Activated T-cell treated with anti-CD3 and anti-CD28 coated beads, Interleukin-2, amount 50 U/mL, for 24 hours (primary cell): ENCODE measurements at regions not wholly inside any gene's neighbourhood (a gene's known extent, or its start where the extent isn't known, plus 50 kb on each side); places are given as distances from the start of the nearest gene placed in this dataset.
"Not testable (repeated sequence)": the region's sequence is repeated elsewhere in the genome, so short reads cannot be mapped to it uniquely, and the experiment has no call there.

Experiments
- DNase-seq: peaks from one replicate; pipeline ENCODE4 v3.0.0-alpha.2; 2020
- H3K27ac Mint-ChIP-seq: 2 replicates; pipeline ENCODE4 v1.8.0; 2020; ENCODE audit warnings: mild to moderate bottlenecking, mixed read lengths
- H3K27me3 Mint-ChIP-seq: 2 replicates; pipeline ENCODE4 v1.8.0; 2020; ENCODE audit warnings: mixed read lengths
- H3K36me3 Mint-ChIP-seq: 2 replicates; pipeline ENCODE4 v1.8.0; 2020; ENCODE audit warnings: low read depth, mixed read lengths
- H3K4me1 Mint-ChIP-seq: 2 replicates; pipeline ENCODE4 v1.8.0; 2020; ENCODE audit warnings: low read depth, mixed read lengths
- H3K4me3 Mint-ChIP-seq: 2 replicates; pipeline ENCODE4 v1.8.0; 2020; ENCODE audit warnings: mild to moderate bottlenecking, moderate library complexity, mixed read lengths
- H3K9me3 Mint-ChIP-seq: 2 replicates; pipeline ENCODE4 v1.8.0; 2020; ENCODE audit warnings: mixed read lengths

DNA sequence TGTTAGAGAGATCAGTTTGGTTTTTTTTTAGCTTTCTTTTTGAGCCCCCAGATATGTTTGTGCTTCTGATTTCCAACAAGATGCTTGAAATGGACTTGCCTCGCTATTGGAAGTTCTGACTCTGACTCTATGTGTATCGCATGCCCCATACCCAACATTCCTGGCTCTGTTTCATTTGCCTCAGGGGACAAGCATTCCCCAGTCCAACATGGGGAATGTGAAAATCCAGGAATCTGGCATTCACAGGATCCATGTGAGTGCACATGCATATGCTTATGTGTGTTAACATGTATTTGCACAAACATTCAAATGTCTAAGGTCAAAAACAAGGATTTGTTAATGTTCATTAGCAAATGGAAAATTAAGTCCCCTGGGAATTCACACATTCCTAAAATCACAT is 233.9 kb downstream of the TLR4 start:
- Mint-ChIP-seq H3K4me3 (no peak overlapping the region), H3K4me1 (no peaks in the 10 kb centered on the region), H3K27ac (no peak overlapping the region), H3K27me3 (no peaks in the 10 kb centered on the region), H3K9me3 (no peaks in the 10 kb centered on the region), H3K36me3 (no peaks in the 10 kb centered on the region)
- no peak for DNase-seq

DNA sequence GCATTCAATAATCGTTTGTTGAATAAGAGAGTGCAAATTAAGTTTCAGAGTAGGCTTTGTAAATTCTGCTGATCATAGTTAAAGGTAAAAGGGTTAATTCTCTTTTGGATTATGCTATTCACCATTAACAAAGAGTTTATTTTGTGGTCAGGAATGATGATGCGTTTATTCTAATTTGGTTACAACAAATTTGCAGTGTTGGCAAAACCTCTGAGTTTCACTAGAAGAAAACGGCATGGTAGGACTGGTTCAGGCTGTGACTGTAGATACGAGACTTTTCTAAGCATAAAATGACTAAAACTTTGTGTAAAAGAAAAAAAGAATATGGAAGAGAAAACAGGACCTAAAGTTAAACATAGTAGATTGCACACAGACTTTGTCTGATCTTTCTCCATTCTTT is 234.7 kb downstream of the TLR4 start:
- H3K27me3 Mint-ChIP-seq: no peaks in the 10 kb centered on the region
- DNase-seq: no peak
- H3K4me1 Mint-ChIP-seq: no peaks in the 10 kb centered on the region
- H3K36me3 Mint-ChIP-seq: no peaks in the 10 kb centered on the region
- H3K9me3 Mint-ChIP-seq: no peaks in the 10 kb centered on the region
- no peak overlapping the region for H3K27ac Mint-ChIP-seq
- no peak overlapping the region for H3K4me3 Mint-ChIP-seq

DNA sequence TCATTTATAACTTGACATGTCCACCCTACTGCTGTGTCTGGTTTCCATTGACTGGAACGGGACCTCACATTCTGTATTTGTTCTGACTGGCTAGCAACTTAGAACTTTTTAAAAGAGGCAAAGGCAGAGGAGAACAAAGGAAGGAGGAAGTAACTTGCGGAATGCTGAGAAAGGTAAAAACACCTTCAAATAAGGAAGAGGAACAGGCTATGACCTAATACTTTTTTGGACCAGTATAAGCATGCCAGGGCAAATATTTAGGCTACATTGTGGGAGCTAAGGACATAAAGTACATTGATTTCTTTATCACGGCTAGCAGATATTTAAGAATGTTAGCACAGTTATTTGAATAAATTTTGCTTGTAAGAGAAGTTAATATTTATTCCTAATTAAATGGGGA is 240.5 kb downstream of the TLR4 start:
- H3K27me3 Mint-ChIP-seq, H3K36me3 Mint-ChIP-seq, H3K4me3 Mint-ChIP-seq, H3K4me1 Mint-ChIP-seq, DNase-seq, H3K27ac Mint-ChIP-seq, H3K9me3 Mint-ChIP-seq: not testable (repeated sequence)

DNA sequence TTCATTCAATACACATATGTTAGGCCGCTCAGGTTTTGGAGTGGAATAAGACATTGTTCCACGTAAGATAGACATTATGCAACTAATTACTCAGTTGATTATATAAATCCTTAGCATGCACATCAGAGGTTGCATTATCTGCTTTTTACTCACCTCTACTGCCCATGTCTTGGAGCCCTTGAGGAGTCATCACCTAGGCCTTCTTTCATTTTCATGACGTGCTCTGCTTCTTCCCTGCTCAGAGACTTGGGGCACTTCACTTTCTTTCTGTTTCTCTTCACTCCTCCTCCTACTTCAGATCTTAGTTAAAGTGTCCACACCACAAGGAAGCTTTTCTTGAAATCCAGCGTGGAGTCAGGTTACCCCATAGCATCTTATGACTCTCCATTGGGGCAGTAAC is 241.1 kb downstream of the TLR4 start:
- no peak overlapping the region for H3K27ac Mint-ChIP-seq
- no peaks in the 10 kb centered on the region for H3K27me3 Mint-ChIP-seq
- no peaks in the 10 kb centered on the region for H3K4me1 Mint-ChIP-seq
- no peak for DNase-seq
- no peaks in the 10 kb centered on the region for H3K36me3 Mint-ChIP-seq
- no peak overlapping the region for H3K4me3 Mint-ChIP-seq
- no peaks in the 10 kb centered on the region for H3K9me3 Mint-ChIP-seq

DNA sequence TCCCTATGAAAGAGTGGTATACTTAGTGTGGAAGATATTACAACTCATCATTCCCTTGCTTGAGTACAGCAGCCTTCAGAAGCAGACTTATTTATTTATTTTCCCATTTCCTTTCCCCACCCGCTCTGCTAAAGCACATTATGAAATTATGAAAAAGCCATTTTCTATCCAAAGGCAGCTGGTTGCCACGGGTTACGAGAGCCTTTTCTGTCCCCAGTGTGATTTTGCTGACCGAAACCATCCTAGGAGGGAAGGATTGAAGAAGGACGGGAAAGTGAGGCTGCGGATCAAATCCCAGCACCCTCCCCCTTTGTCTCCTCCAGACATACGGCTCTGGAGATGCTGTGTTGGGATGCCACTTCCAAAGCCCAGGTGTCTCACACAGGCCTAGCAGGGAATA is 246.9 kb downstream of the TLR4 start:
- no peak overlapping the region for H3K4me3 Mint-ChIP-seq
- no peak overlapping the region for H3K27ac Mint-ChIP-seq
- H3K9me3 Mint-ChIP-seq: no peaks in the 10 kb centered on the region
- H3K4me1 Mint-ChIP-seq: no peaks in the 10 kb centered on the region
- H3K27me3 Mint-ChIP-seq: no peaks in the 10 kb centered on the region
- DNase-seq: no peak
- no peaks in the 10 kb centered on the region for H3K36me3 Mint-ChIP-seq

DNA sequence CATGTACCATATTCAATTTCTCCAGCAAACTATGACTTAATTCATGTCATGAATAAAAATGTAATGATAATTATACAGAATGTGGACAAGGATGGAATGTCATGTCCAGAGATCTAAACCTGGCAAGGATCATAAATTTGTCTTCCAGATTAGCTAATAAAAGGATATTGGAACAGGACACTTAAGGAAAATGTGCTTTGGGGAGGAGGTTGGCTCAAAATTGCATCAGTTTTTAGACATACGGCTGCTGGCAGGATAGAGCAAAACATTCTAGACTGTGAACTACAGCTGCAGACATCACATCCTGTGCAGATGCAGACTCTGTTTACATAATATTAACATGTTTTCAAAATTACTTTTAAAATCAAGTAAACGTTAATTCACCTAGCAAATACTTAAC is 248.4 kb downstream of the TLR4 start:
- Mint-ChIP-seq H3K36me3 (no peaks in the 10 kb centered on the region), H3K27me3 (no peaks in the 10 kb centered on the region)

DNA sequence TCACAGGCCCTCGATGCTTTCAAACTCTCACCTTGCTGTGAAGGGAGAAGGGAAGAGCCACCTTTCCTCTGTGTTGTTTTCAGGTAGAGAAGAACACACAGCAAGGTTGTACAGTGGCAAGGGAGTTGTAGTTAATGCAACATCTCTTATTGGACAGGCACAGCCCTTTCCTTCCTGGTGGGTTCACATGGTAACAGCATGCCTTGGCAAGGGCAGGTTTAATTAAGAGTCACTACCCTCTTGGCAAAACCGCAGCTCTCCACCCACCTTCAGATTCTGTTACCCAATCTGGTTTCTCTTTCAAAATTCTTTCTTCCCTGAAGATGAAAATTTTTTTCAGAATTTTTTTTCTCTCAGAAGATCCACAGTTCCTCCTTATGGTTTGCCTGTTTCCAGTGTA is 253.1 kb downstream of the TLR4 start:
- no peaks in the 10 kb centered on the region for H3K36me3 Mint-ChIP-seq
- no peak for DNase-seq
- no peak overlapping the region for H3K27ac Mint-ChIP-seq
- no peaks in the 10 kb centered on the region for H3K4me1 Mint-ChIP-seq
- no peak overlapping the region for H3K4me3 Mint-ChIP-seq
- no peaks in the 10 kb centered on the region for H3K9me3 Mint-ChIP-seq
- no peaks in the 10 kb centered on the region for H3K27me3 Mint-ChIP-seq

More for the DNA sequence above, 248.4 kb downstream of the TLR4 start:
- Mint-ChIP-seq H3K27ac (no peak overlapping the region), H3K4me1 (no peaks in the 10 kb centered on the region), H3K4me3 (no peak overlapping the region), H3K9me3 (no peaks in the 10 kb centered on the region)
- DNase-seq: no peak

DNA sequence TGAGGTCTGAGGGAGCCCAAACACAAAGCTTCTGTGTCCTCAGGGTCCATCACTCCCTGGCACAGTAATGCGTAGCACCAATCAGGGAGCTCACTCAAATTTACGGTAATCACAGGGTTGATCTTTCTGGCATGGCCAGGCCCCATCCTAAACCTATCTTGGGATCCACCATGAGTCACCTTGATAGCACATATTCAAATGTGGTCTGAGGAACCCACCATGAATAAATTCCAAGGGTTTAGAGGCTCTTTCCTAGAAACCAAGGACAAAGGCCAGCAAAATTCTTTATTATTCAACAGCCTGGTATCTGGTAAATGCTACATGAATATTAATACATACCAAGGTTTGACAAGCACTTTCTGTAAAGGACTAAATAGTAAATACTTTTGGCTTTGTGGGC is 254.5 kb downstream of the TLR4 start:
- Mint-ChIP-seq H3K36me3 (no peaks in the 10 kb centered on the region), H3K9me3 (no peaks in the 10 kb centered on the region), H3K4me1 (no peaks in the 10 kb centered on the region), H3K4me3 (no peak overlapping the region), H3K27me3 (no peaks in the 10 kb centered on the region), H3K27ac (no peak overlapping the region)
- DNase-seq: no peak

DNA sequence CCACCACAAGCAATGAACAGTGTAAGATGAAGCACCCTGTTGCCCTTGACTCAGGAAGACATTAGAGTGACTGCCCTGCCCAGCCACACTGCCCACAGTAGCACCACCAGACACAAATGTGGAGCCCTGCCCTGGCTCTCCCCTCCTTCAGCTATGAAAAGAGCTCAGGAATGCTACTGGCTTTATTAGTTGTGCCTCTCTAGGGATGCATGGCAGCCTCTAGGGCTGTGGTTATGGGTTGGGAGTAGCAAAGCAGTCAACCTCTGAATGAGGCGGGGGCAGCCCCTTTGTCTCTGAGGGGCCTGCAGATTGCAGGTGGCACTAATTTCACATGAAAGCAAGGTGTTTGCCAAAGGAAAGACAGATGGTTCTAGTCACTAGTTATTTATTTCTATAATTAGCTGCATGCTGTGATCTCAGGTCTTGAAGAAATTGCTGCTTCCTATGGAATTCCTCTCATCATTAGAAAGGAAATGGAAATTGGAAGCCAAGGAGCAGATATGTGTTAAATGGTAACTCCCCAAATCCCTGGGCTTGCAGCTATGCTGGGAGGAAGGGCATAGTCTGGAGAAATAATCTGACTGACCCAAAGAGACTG is 259.4 kb downstream of the TLR4 start:
- Mint-ChIP-seq H3K4me1 (no peaks in the 10 kb centered on the region), H3K9me3 (no peaks in the 10 kb centered on the region), H3K27ac (no peak overlapping the region), H3K27me3 (no peaks in the 10 kb centered on the region), H3K4me3 (no peak overlapping the region), H3K36me3 (no peaks in the 10 kb centered on the region)
- no peak for DNase-seq

DNA sequence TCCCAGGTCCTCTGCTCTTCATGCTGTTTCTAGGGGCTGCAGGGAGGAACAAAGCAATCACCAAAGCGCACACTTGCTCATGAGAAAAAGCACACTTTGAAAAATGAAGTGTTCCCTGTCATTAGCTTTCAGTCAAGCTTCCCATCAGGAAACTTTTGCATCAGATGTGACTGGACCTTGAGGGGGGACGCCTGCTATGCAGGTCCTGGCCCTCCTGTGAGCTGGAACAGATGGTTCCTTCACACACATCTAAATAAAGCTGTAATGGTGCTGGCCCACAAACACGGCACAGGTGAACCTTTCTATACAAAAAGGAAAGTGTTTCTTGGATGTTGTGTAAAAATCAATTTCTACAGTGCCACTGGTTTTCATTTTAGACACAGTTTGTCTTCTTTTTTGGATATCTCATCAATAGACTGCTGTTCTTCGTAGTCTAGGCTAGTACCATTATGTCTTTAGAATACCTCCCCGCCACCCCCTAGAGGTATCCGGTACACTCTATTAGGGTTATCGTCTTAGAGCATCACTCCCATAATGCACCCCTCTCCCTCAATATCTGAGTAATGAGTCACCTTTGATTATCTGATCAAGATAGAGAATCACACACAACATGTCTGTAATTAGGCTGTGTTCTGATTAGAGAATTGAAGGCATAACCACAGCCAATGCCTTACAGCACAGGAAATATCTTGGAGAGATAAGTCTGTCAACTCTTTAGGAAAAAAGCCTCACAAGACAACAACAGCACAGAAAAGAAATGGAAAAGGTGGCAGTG is 266.3 kb downstream of the TLR4 start:
- no peaks in the 10 kb centered on the region for H3K36me3 Mint-ChIP-seq

DNA sequence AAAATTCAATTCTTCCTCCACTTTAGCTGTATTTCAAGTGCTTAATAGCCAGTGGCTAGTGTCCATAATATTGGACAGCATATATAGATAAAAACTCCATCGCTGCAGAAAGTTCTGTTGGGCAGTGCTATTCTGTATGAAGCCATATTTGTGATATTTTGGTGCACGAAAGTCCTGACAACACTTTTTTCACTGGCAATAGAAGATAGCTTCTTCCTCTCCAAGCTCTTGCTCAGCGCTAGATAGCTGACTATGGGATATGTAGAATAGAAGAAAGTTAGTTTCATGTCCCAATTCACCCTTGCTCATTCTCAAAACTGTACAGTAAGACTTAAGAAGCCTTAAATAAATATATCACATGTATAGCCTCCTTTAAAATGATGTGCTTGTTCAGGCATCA is 269.9 kb downstream of the TLR4 start:
- H3K27me3 Mint-ChIP-seq: peaks cover 3% of the 10 kb centered on the region
- H3K36me3 Mint-ChIP-seq: no peaks in the 10 kb centered on the region
- peaks cover 4% of the 10 kb centered on the region for H3K9me3 Mint-ChIP-seq
- no peak overlapping the region for H3K4me3 Mint-ChIP-seq
- no peak for DNase-seq
- no peak overlapping the region for H3K27ac Mint-ChIP-seq
- H3K4me1 Mint-ChIP-seq: no peaks in the 10 kb centered on the region

More for the DNA sequence above, 266.3 kb downstream of the TLR4 start:
- Mint-ChIP-seq H3K4me3 (no peak overlapping the region), H3K9me3 (no peaks in the 10 kb centered on the region), H3K27ac (no peak overlapping the region), H3K27me3 (no peaks in the 10 kb centered on the region), H3K4me1 (no peaks in the 10 kb centered on the region)
- no peak for DNase-seq

DNA sequence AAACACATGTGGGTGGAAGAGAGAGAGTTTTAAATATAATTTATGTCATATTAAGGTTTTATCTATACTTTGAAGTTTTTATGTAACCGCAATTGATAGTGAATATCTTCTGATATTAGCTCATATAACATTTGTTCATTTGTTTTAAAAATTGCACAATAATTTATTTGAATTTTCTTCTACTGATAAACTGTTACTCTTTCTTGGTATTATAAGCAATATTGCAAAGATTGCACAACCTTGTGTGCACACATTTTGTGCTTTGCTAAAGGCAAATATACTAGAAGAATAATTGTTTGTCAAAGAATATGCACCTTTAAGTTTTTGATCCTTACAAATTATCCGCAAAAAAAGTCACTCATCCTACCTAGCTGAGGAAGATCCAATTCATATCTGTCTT is 275.7 kb downstream of the TLR4 start:
- peaks cover 4% of the 10 kb centered on the region for H3K9me3 Mint-ChIP-seq

DNA sequence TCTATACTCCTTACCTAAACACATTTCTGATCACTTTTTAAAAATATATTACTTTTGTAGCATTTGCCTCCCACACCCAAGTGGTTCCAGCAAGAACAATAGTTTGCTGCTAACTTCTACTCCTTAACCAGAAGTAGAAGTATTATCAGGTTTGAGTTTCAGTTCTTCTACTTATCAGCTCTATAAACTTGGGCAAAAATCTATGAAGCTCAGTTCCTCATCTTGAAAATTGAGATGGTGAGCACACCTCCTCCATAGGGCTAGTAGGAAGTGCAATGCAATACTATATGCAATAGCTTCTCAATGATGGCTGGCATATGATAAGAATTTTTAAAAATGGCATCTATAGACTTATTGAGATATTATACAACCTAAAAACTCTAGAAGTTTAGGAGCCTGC is 283.7 kb downstream of the TLR4 start:
- no peaks in the 10 kb centered on the region for H3K9me3 Mint-ChIP-seq
- H3K4me3 Mint-ChIP-seq: no peak overlapping the region
- no peaks in the 10 kb centered on the region for H3K27me3 Mint-ChIP-seq
- H3K36me3 Mint-ChIP-seq: no peaks in the 10 kb centered on the region
- H3K4me1 Mint-ChIP-seq: no peaks in the 10 kb centered on the region
- DNase-seq: no peak
- H3K27ac Mint-ChIP-seq: no peak overlapping the region

More for the DNA sequence above, 275.7 kb downstream of the TLR4 start:
- no peaks in the 10 kb centered on the region for H3K36me3 Mint-ChIP-seq
- H3K4me1 Mint-ChIP-seq: no peaks in the 10 kb centered on the region
- no peak overlapping the region for H3K4me3 Mint-ChIP-seq
- peaks cover 3% of the 10 kb centered on the region for H3K27me3 Mint-ChIP-seq
- DNase-seq: no peak
- H3K27ac Mint-ChIP-seq: no peak overlapping the region

DNA sequence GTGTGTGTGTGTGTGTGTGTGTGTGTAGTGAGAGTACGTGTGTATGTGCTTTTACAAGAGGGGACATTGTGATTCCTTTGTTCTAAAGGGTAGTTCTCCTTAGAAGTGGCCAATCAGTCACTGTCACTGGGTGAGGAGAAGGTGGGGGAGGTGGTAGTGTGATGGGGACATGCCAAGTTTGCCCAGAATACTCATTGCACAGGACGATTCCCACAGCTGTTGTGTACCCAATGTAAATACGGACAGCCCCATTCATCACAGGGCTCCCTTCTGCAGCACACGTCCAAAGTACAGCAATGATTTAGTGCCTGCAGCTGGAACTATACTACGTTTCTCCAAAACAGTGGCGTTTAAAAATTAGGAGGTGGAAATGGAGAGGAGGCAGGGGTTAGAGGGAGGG is 287.8 kb downstream of the TLR4 start:
- Mint-ChIP-seq H3K27ac (no peak overlapping the region), H3K27me3 (no peaks in the 10 kb centered on the region), H3K4me3 (no peak overlapping the region), H3K4me1 (no peaks in the 10 kb centered on the region), H3K9me3 (no peaks in the 10 kb centered on the region), H3K36me3 (no peaks in the 10 kb centered on the region)
- no peak for DNase-seq

DNA sequence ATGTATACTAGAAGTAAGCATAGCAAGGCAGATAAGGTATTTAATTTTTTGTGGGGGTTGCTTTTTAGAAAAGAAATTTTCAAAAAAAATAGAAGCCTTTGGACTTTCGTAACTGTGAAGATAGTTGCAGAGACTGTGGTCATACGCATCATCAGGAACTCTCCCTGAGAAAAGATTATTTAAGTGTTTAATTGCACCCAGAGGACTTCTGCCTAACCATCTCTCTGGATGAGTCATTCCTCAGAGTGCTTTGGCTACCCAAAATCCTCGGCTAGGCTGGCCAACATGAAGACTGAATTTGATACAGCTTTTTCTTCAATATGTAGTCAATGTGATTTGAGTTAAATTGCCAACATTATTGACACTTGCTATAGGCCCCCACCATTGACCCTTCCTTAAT is 296.4 kb downstream of the TLR4 start:
- no peak overlapping the region for H3K27ac Mint-ChIP-seq
- H3K36me3 Mint-ChIP-seq: no peaks in the 10 kb centered on the region
- no peaks in the 10 kb centered on the region for H3K9me3 Mint-ChIP-seq

More for the DNA sequence above, 296.4 kb downstream of the TLR4 start:
- no peak for DNase-seq
- H3K4me3 Mint-ChIP-seq: no peak overlapping the region
- H3K27me3 Mint-ChIP-seq: no peaks in the 10 kb centered on the region
- no peaks in the 10 kb centered on the region for H3K4me1 Mint-ChIP-seq
